B cell (primary cell): ENCODE measurements at regions not wholly inside any gene's neighbourhood (a gene's known extent, or its start where the extent isn't known, plus 50 kb on each side); places are given as distances from the start of the nearest gene placed in this dataset.

Source experiments
- ATAC-seq: fragments of 200-7000 bp; cut with Tn5 transposase; one replicate; pipeline ENCODE4 v1.10.0; 2021; ENCODE audit warnings: low read depth, mild to moderate bottlenecking, moderate number of reproducible peaks, moderate library complexity
- CTCF ChIA-PET: fragments of 350-600 bp; sonication (Branson Sonifier 250); formaldehyde crosslinking; loops from one replicate; lab custom pipeline; 2021; ENCODE audit warnings: antibody characterized with exemption, inconsistent platforms; lab: Charles Lee
- POLR2A ChIA-PET: fragments of 350-600 bp; sonication (Branson Sonifier 250); formaldehyde crosslinking; loops from one replicate; lab custom pipeline; 2021; ENCODE audit warnings: antibody characterized with exemption; lab: Charles Lee
- DNase-seq: peaks from one replicate; pipeline ENCODE4 v3.0.0; 2013
- H2AFZ ChIP-seq: 2 replicates; pipeline ENCODE4 v1.6.1; 2012; ENCODE audit warnings: mild to moderate bottlenecking, low read depth, low read length; ENCODE audit not compliant: insufficient read depth, poor library complexity, severe bottlenecking
- H3K27ac ChIP-seq, 2 donors: 1 replicate in 1 of 2; 2 replicates in 1 of 2; pipeline ENCODE4 v1.5.1; 2012 to 2013; ENCODE audit warnings: low read length in 2 of 2, mild to moderate bottlenecking in 2 of 2, moderate library complexity in 1 of 2
- H3K27me3 ChIP-seq, 4 experiments: fragments of 200-600 bp in 1 of 4; sonication (generic) in 1 of 4; replicated peaks in 1 of 4; 1 replicate in 2 of 4; 2 replicates in 2 of 4; pipeline versions ENCODE4 v1.6.1 to v1.7.0; 2013 to 2016; ENCODE audit warnings: low read length in 3 of 4, mild to moderate bottlenecking in 2 of 4, mixed read lengths in 1 of 4, moderate library complexity in 1 of 4; ENCODE audit not compliant: insufficient read depth in 4 of 4, control insufficient read depth in 3 of 4; ENCODE audit errors: control extremely low read depth in 1 of 4
- H3K36me3 ChIP-seq, 2 experiments: replicated peaks in 1 of 2; 1 replicate in 1 of 2; 2 replicates in 1 of 2; pipeline versions ENCODE4 v1.6.1 to v1.7.1; 2013; ENCODE audit warnings: low read length in 1 of 2; ENCODE audit not compliant: insufficient read depth in 2 of 2, control insufficient read depth in 1 of 2; ENCODE audit errors: control extremely low read depth in 1 of 2, extremely low read depth in 1 of 2
- H3K4me1 ChIP-seq, 2 donors: fragments of 200-600 bp in 1 of 2; sonication (generic) in 1 of 2; 1 replicate in 1 of 2; 2 replicates in 1 of 2; pipeline versions ENCODE4 v1.5.1 to v1.6.1; 2013 to 2017; ENCODE audit warnings: low read length in 2 of 2; ENCODE audit not compliant: control insufficient read depth in 2 of 2, insufficient read depth in 2 of 2
- H3K4me2 ChIP-seq: replicated peaks from 2 replicates; pipeline ENCODE3; 2012; ENCODE audit warnings: mild to moderate bottlenecking, low read depth, low read length; ENCODE audit not compliant: poor library complexity, severe bottlenecking
- H3K4me3 ChIP-seq, 5 experiments: fragments of 200-600 bp in 1 of 5; sonication (generic) in 1 of 5; 1 replicate in 3 of 5; 2 replicates in 2 of 5; pipeline versions ENCODE4 v1.5.1 to v1.7.0; 2011 to 2016; ENCODE audit warnings: low read length in 4 of 5, mild to moderate bottlenecking in 4 of 5, low read depth in 2 of 5, control low read depth in 1 of 5, moderate library complexity in 1 of 5; ENCODE audit not compliant: insufficient read depth in 1 of 5; ENCODE audit errors: control extremely low read depth in 1 of 5, extremely low read depth in 1 of 5
- H3K79me2 ChIP-seq: fragments of 200-600 bp; sonication (generic); one replicate; pipeline ENCODE4 v1.6.0; 2016; ENCODE audit warnings: low read length; ENCODE audit not compliant: control insufficient read depth, insufficient read depth
- H3K9ac ChIP-seq: fragments of 200-600 bp; sonication (generic); 2 replicates; pipeline ENCODE4 v1.6.1; 2017; ENCODE audit warnings: mild to moderate bottlenecking, low read length, moderate library complexity
- H3K9me3 ChIP-seq, 3 donors: one replicate each; pipeline versions ENCODE4 v1.6.1 to v1.7.1; 2013; ENCODE audit warnings: low read length in 2 of 3; ENCODE audit not compliant: control insufficient read depth in 2 of 3, insufficient read depth in 1 of 3; ENCODE audit errors: control extremely low read depth in 1 of 3
- H4K20me1 ChIP-seq: 2 replicates; pipeline ENCODE4 v1.6.0; 2012; ENCODE audit warnings: mild to moderate bottlenecking, low read length; ENCODE audit not compliant: insufficient read depth, control insufficient read depth, poor library complexity, severe bottlenecking
- H3K27ac Mint-ChIP-seq: one replicate; pipeline ENCODE4 v1.8.0; 2021; ENCODE audit warnings: mixed read lengths
- H3K27me3 Mint-ChIP-seq: one replicate; pipeline ENCODE4 v1.8.0; 2021; ENCODE audit warnings: mixed read lengths
- H3K4me1 Mint-ChIP-seq: one replicate; pipeline ENCODE4 v1.8.0; 2021; ENCODE audit warnings: mixed read lengths
- H3K4me3 Mint-ChIP-seq: one replicate; pipeline ENCODE4 v1.8.0; 2021; ENCODE audit warnings: mixed read lengths
- H3K9me3 Mint-ChIP-seq: one replicate; pipeline ENCODE4 v1.8.0; 2022; ENCODE audit warnings: mixed read lengths; ENCODE audit not compliant: insufficient read depth
- EZH2 ChIP-seq: IDR thresholded peaks from 2 replicates; pipeline ENCODE4 v1.6.1; 2012; ENCODE audit warnings: borderline replicate concordance, low read depth, mild to moderate bottlenecking, moderate library complexity, low read length; ENCODE audit not compliant: insufficient read depth, poor library complexity, severe bottlenecking
- WGBS: methylation state at CpG from one replicate; pipeline ENCODE4 v1.1.5; 2013; ENCODE audit warnings: missing lambda C conversion rate; ENCODE audit not compliant: insufficient coverage; 5-methylcytosine and 5-hydroxymethylcytosine counted together
- intact Hi-C: fragments of 100-400 bp; cut with micrococcal nuclease; formaldehyde crosslinking; loops from one replicate; pipeline ENCODE4 v1.10.0; 2022
- TF ChIP-seq, protein P1 (sequence below): fragments of 200-600 bp; IDR thresholded peaks from one replicate; pipeline ENCODE4 v1.8.0; 2022; ENCODE audit warnings: antibody characterized with exemption, mild to moderate bottlenecking

DNA sequence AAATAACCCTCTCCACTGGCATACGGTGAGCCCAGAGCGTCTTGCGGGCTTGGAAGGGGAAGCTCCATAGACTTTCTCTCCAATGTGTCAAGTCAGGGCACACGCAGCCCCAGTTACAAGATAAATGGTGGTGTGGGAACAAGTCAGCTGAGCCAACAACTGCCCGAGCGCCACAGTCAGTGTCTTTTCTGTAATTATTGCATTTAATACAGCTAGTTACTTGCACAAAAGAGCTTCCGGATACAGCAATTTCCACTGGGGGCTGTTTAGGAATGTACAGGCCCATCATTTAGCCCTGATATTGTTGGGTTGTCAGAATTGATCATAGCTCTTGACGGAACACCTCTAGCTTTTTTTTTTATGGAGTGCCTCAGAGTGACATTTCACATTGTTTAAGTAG lies 193.5 kb upstream of the SP8 start:
- TF ChIP-seq EZH2 = no peak
- no peak overlapping the region for H3K4me2 ChIP-seq
- intact Hi-C loops = no loop called here
- H3K4me1 ChIP-seq = no peaks in the 10 kb centered on the region
- H3K9me3 Mint-ChIP-seq = no peaks in the 10 kb centered on the region
- H3K36me3 ChIP-seq = no peaks in the 10 kb centered on the region
- H4K20me1 ChIP-seq = no peaks in the 10 kb centered on the region
- H3K27ac Mint-ChIP-seq = no peak overlapping the region
- no peak overlapping the region for H3K4me3 Mint-ChIP-seq
- WGBS = 96% methylated on average over 5 of the region's 8 CpGs
- peaks cover 3% of the 10 kb centered on the region for H3K27me3 Mint-ChIP-seq
- no peak overlapping the region for H2AFZ ChIP-seq
- no peak for ATAC-seq
- H3K79me2 ChIP-seq = no peaks in the 10 kb centered on the region
- no peaks in the 10 kb centered on the region for H3K4me1 Mint-ChIP-seq
- H3K27ac ChIP-seq = no peak overlapping the region
- H3K27me3 ChIP-seq = no peaks in the 10 kb centered on the region
- H3K4me3 ChIP-seq = no peak overlapping the region
- H3K9me3 ChIP-seq = no peaks in the 10 kb centered on the region
- H3K9ac ChIP-seq = no peak overlapping the region
- POLR2A ChIA-PET = no interaction called here
- CTCF ChIA-PET = no interaction called here
- no peak for DNase-seq

DNA sequence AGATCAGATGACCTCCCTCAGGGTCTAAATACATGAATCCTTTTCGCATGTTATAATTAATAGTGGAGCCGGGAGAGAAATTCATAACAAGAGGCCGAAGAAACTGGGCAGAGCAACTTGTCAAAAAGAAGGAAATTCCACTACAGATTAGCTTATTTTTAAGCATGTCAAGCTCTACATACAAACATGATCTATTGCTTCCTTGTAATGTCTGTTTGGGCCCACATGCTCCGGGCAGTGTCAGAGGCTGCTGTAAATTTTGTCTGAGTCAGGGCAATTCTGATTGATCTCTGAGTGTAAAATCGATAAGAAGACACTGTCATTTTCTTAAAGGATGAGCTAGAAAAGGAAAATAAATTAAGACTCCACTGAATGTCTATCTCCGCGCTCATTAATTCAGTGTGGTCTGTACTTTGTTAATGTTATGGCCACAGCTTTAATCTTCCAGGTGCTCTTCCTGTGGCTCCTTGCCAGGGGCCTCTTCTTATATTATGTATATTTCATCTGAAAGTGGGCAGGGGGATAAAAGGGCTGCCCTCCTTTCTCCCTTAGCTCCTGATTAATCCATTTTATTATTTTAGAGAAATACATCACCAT lies 194.1 kb upstream of the SP8 start:
- POLR2A ChIA-PET = no interaction called here
- peaks cover 3% of the 10 kb centered on the region for H3K27me3 Mint-ChIP-seq
- Histone ChIP-seq H4K20me1 (no peaks in the 10 kb centered on the region), H3K27me3 (no peaks in the 10 kb centered on the region), H3K4me1 (no peaks in the 10 kb centered on the region), H3K79me2 (no peaks in the 10 kb centered on the region), H3K4me3 (no peak overlapping the region), H3K9ac (no peak overlapping the region), H3K4me2 (no peak overlapping the region), H3K9me3 (no peaks in the 10 kb centered on the region), H2AFZ (no peak overlapping the region), H3K27ac (no peak overlapping the region), H3K36me3 (no peaks in the 10 kb centered on the region)
- no peaks in the 10 kb centered on the region for H3K9me3 Mint-ChIP-seq
- DNase-seq (no peak), ATAC-seq (no peak)
- no peak overlapping the region for H3K27ac Mint-ChIP-seq
- 20% methylated on average over 1 of the region's 7 CpGs for WGBS
- H3K4me1 Mint-ChIP-seq = no peaks in the 10 kb centered on the region
- intact Hi-C loops = no loop called here
- CTCF ChIA-PET = no interaction called here
- no peak overlapping the region for H3K4me3 Mint-ChIP-seq
- TF ChIP-seq EZH2 = no peak
- TF ChIP-seq, protein P1, sequence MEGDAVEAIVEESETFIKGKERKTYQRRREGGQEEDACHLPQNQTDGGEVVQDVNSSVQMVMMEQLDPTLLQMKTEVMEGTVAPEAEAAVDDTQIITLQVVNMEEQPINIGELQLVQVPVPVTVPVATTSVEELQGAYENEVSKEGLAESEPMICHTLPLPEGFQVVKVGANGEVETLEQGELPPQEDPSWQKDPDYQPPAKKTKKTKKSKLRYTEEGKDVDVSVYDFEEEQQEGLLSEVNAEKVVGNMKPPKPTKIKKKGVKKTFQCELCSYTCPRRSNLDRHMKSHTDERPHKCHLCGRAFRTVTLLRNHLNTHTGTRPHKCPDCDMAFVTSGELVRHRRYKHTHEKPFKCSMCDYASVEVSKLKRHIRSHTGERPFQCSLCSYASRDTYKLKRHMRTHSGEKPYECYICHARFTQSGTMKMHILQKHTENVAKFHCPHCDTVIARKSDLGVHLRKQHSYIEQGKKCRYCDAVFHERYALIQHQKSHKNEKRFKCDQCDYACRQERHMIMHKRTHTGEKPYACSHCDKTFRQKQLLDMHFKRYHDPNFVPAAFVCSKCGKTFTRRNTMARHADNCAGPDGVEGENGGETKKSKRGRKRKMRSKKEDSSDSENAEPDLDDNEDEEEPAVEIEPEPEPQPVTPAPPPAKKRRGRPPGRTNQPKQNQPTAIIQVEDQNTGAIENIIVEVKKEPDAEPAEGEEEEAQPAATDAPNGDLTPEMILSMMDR = no peak
